GM04504 (cell line): ENCODE measurements at regions not wholly inside any gene's neighbourhood (a gene's known extent, or its start where the extent isn't known, plus 50 kb on each side); places are given as distances from the start of the nearest gene placed in this dataset.

Experiments used
- DNase-seq: peaks from one replicate; pipeline ENCODE4 v3.0.0-alpha.2; 2012; ENCODE audit warnings: low read depth

- no peak for DNase-seq
Observed at GRCh38 chr2:195406886-195407603, 250.0 kb upstream of the SLC39A10 start.

- DNase-seq, result no peak
Observed at GRCh38 chr2:195404651-195405050, 252.4 kb upstream of the SLC39A10 start.

- no peak for DNase-seq
Observed at GRCh38 chr2:195396479-195396878, 260.5 kb upstream of the SLC39A10 start.

GRCh38 chr2:195395362-195395761 is 261.7 kb upstream of the SLC39A10 start:
- DNase-seq, result no peak

- DNase-seq, result no peak
Observed at GRCh38 chr2:195392446-195393336, 264.3 kb upstream of the SLC39A10 start.

GRCh38 chr2:195390686-195391321 is 266.2 kb upstream of the SLC39A10 start:
- DNase-seq, result no peak

- no peak for DNase-seq
Observed at GRCh38 chr2:195388028-195388427, 269.0 kb upstream of the SLC39A10 start.

GRCh38 chr2:195382186-195382585 is 274.8 kb upstream of the SLC39A10 start:
- no peak for DNase-seq

GRCh38 chr2:195370167-195370943 is 286.7 kb upstream of the SLC39A10 start:
- DNase-seq, result no peak

GRCh38 chr2:195369218-195369587 is 287.8 kb upstream of the SLC39A10 start:
- no peak for DNase-seq

- no peak for DNase-seq
Observed at GRCh38 chr2:195368249-195369217, 288.5 kb upstream of the SLC39A10 start.

GRCh38 chr2:195367809-195368208 is 289.2 kb upstream of the SLC39A10 start:
- DNase-seq, result no peak

GRCh38 chr2:195364015-195364965 is 292.7 kb upstream of the SLC39A10 start:
- DNase-seq, result no peak

GRCh38 chr2:195363496-195363895 is 293.5 kb upstream of the SLC39A10 start:
- DNase-seq, result no peak

GRCh38 chr2:195360242-195360641 is 296.8 kb upstream of the SLC39A10 start:
- DNase-seq, result no peak

GRCh38 chr2:195359043-195359735 is 297.8 kb upstream of the SLC39A10 start:
- no peak for DNase-seq

GRCh38 chr2:195356920-195357440 is 300.0 kb upstream of the SLC39A10 start:
- no peak for DNase-seq

- DNase-seq, result no peak
Observed at GRCh38 chr2:195356026-195356425, 301.0 kb upstream of the SLC39A10 start.

- DNase-seq, result no peak
Observed at GRCh38 chr2:195352581-195352980, 304.4 kb upstream of the SLC39A10 start.
